ENCODE measurements at regions not wholly inside any gene's neighbourhood (a gene's known extent, or its start where the extent isn't known, plus 50 kb on each side); places are given as distances from the start of the nearest gene placed in this dataset.

DNA sequence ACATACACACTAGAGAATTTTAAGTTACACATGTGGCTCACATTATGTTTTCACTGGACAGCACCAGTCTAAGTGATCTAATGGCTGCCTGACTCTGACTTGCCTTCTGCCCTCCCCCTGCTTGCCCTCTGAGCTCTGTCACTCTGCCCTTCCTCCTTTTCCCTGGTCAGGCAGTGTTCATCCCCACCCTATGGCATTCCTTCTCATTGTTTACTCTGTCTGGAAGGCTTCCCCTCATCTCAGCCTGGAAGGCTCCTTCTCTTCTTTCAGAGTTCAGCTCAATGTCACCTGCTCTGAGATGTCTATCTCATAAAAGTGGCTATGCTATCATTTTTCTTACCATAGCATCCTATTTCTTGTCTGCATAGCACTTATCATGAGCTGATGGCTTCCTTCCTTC is 305.7 kb downstream of the BMPER start:
- Histone ChIP-seq H3K27me3 (ENCODE audit: control insufficient read depth in 2 of 2, insufficient read depth in 2 of 2, low read length in 2 of 2) (no peaks in the 10 kb centered on the region), H3K36me3 (ENCODE audit: control insufficient read depth, insufficient read depth, low read length) (no peaks in the 10 kb centered on the region), H2AFZ (ENCODE audit: low read depth, low read length) (no peak overlapping the region), H3K4me3 (no peak overlapping the region), H4K20me1 (replicated peaks; ENCODE audit: control insufficient read depth, insufficient read depth, low read length) (no peaks in the 10 kb centered on the region), H3K27ac (ENCODE audit: extremely low read depth, low read depth, low read length) (no peak overlapping the region), H3K79me2 (ENCODE audit: control insufficient read depth, insufficient read depth, low read length) (no peaks in the 10 kb centered on the region), H3K9me3 (replicated peaks; ENCODE audit: control insufficient read depth, insufficient read depth, low read depth, low read length) (no peaks in the 10 kb centered on the region), H3K4me2 (ENCODE audit: insufficient read depth, low read length) (no peak overlapping the region), H3K9me1 (ENCODE audit: control insufficient read depth, insufficient read depth, low read length) (no peaks in the 10 kb centered on the region), H3K4me1 (replicated peaks in 1 of 2; ENCODE audit: control insufficient read depth in 2 of 2, insufficient read depth in 2 of 2, low read length in 2 of 2) (no peaks in the 10 kb centered on the region), H3K9ac (ENCODE audit: insufficient read depth in 1 of 2, low read depth in 2 of 2, low read length in 2 of 2) (no peak overlapping the region)
- ChIA-PET CTCF (ENCODE audit: low intra/inter-chr PET ratio) (no interaction called here), POLR2A (no interaction called here)
- FAIRE-seq (no peak), ATAC-seq (no peak), DNase-seq (ENCODE audit: extremely low read depth in 1 of 4, low spot score in 3 of 4) (no peak)
- intact Hi-C loops (cut with micrococcal nuclease) (no loop called here), in situ Hi-C loops (cut with MboI) (no loop called here)
- no TSS peak for BruUV-seq (replicated peaks)
- TF ChIP-seq, protein P1, sequence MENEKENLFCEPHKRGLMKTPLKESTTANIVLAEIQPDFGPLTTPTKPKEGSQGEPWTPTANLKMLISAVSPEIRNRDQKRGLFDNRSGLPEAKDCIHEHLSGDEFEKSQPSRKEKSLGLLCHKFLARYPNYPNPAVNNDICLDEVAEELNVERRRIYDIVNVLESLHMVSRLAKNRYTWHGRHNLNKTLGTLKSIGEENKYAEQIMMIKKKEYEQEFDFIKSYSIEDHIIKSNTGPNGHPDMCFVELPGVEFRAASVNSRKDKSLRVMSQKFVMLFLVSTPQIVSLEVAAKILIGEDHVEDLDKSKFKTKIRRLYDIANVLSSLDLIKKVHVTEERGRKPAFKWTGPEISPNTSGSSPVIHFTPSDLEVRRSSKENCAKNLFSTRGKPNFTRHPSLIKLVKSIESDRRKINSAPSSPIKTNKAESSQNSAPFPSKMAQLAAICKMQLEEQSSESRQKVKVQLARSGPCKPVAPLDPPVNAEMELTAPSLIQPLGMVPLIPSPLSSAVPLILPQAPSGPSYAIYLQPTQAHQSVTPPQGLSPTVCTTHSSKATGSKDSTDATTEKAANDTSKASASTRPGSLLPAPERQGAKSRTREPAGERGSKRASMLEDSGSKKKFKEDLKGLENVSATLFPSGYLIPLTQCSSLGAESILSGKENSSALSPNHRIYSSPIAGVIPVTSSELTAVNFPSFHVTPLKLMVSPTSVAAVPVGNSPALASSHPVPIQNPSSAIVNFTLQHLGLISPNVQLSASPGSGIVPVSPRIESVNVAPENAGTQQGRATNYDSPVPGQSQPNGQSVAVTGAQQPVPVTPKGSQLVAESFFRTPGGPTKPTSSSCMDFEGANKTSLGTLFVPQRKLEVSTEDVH (IDR thresholded peaks at IDR 0.05; ENCODE audit: low read depth, partially characterized antibody): no peak
- TF ChIP-seq POLR3A (IDR thresholded peaks at IDR 0.05; ENCODE audit: borderline replicate concordance, extremely low read depth, insufficient read depth, insufficient read length): no peak
- no peak for TF ChIP-seq E2F3 (CRISPR knock-in tag; IDR thresholded peaks at IDR 0.05)
- TF ChIP-seq TGIF2 (CRISPR knock-in tag; IDR thresholded peaks at IDR 0.05): no peak
- no peak for TF ChIP-seq ID3 (CRISPR knock-in tag; IDR thresholded peaks at IDR 0.05)
- no peak for TF ChIP-seq ID3 (tag; IDR thresholded peaks at IDR 0.05)
